HEK293T (cell line): ENCODE measurements at regions not wholly inside any gene's neighbourhood (a gene's known extent, or its start where the extent isn't known, plus 50 kb on each side); places are given as distances from the start of the nearest gene placed in this dataset.

Experiments
- BHLHE40 ChIP-seq: fragments of 450-650 bp; IDR thresholded peaks from 2 replicates; pipeline ENCODE4 v1.6.1; 2016; ENCODE audit warnings: mild to moderate bottlenecking, moderate library complexity, borderline replicate concordance
- CTBP1 ChIP-seq: fragments of 450-650 bp; IDR thresholded peaks from 2 replicates; pipeline ENCODE4 v1.6.1; 2016; ENCODE audit warnings: borderline replicate concordance
- FOXK2 ChIP-seq: fragments of 450-650 bp; IDR thresholded peaks from 2 replicates; pipeline ENCODE4 v1.6.1; 2016; ENCODE audit warnings: mild to moderate bottlenecking
- FOXM1 ChIP-seq: fragments of 450-650 bp; IDR thresholded peaks from 2 replicates; pipeline ENCODE4 v1.6.1; 2017; ENCODE audit warnings: mild to moderate bottlenecking, borderline replicate concordance
- HDGF ChIP-seq: fragments of 450-650 bp; IDR thresholded peaks from 2 replicates; pipeline ENCODE4 v1.6.1; 2017; ENCODE audit warnings: antibody characterized with exemption, borderline replicate concordance
- L3MBTL2 ChIP-seq: fragments of 450-650 bp; conservative IDR thresholded peaks from 2 replicates; pipeline ENCODE4 v1.6.1; 2016; ENCODE audit warnings: mild to moderate bottlenecking
- SP1 ChIP-seq: fragments of 450-650 bp; IDR thresholded peaks from 2 replicates; pipeline ENCODE4 v1.6.1; 2017
- SUZ12 ChIP-seq: fragments of 450-650 bp; IDR thresholded peaks from 2 replicates; pipeline ENCODE4 v1.6.1; 2016; ENCODE audit warnings: mild to moderate bottlenecking
- TARDBP ChIP-seq: fragments of 450-650 bp; IDR thresholded peaks from 2 replicates; pipeline ENCODE4 v1.6.1; 2016
- TF ChIP-seq, protein P1 (sequence below): fragments of 450-650 bp; IDR thresholded peaks from 2 replicates; pipeline ENCODE4 v1.6.1; 2016

DNA sequence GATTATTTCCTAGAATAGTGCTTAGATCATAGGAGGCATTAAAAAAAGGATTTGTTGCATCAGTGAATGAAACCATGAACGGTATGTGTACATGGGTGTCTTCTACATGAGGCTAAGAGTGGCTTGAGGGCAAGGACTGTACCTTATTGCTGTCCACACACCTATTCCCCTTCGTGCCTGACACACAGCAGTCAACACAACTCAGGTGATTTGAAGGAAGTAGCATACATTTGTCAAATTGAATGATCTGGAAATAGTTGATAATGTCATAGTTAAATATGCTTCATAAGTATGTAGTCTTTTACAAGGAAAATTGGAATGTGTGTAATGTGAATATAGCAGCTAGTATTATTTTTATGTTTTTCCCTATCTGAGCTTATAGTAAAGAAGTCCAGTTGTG, 189.0 kb upstream of the DAB1 start:
- TF ChIP-seq FOXM1 (no peak), L3MBTL2 (no peak), SP1 (no peak), HDGF (no peak), TARDBP (no peak), BHLHE40 (no peak), CTBP1 (no peak), SUZ12 (no peak), FOXK2 (no peak)
- TF ChIP-seq, protein P1, sequence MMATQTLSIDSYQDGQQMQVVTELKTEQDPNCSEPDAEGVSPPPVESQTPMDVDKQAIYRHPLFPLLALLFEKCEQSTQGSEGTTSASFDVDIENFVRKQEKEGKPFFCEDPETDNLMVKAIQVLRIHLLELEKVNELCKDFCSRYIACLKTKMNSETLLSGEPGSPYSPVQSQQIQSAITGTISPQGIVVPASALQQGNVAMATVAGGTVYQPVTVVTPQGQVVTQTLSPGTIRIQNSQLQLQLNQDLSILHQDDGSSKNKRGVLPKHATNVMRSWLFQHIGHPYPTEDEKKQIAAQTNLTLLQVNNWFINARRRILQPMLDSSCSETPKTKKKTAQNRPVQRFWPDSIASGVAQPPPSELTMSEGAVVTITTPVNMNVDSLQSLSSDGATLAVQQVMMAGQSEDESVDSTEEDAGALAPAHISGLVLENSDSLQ: no peak
